Activated T-helper 2 cell treated with anti-CD3 and anti-CD28 coated beads, Interferon-gamma antibody, Interleukin-2, Interleukin-4, amounts not matched to agents 10 μg/mL and 5 μg/mL and 100 μg/mL, durations not matched to agents 14 hours and 24 hours and 36 hours (primary cell): ENCODE measurements at regions not wholly inside any gene's neighbourhood (a gene's known extent, or its start where the extent isn't known, plus 50 kb on each side); places are given as distances from the start of the nearest gene placed in this dataset.

Source experiments
- DNase-seq: peaks from one replicate; pipeline ENCODE4 v3.0.0; 2021; ENCODE audit warnings: low spot score
- H3K27ac Mint-ChIP-seq: one replicate; pipeline ENCODE4 v1.8.0; 2021; ENCODE audit warnings: mixed read lengths
- H3K27me3 Mint-ChIP-seq: one replicate; pipeline ENCODE4 v1.8.0; 2021; ENCODE audit warnings: low read depth, mixed read lengths
- H3K36me3 Mint-ChIP-seq: one replicate; pipeline ENCODE4 v1.8.0; 2021; ENCODE audit warnings: low read depth, mixed read lengths
- H3K4me1 Mint-ChIP-seq: one replicate; pipeline ENCODE4 v1.8.0; 2021; ENCODE audit warnings: low read depth, mixed read lengths
- H3K4me3 Mint-ChIP-seq: one replicate; pipeline ENCODE4 v1.8.0; 2021; ENCODE audit warnings: low read depth, mild to moderate bottlenecking, moderate library complexity, mixed read lengths
- H3K9me3 Mint-ChIP-seq: one replicate; pipeline ENCODE4 v1.8.0; 2021; ENCODE audit warnings: mixed read lengths
- intact Hi-C: fragments of 100-400 bp; cut with micrococcal nuclease; formaldehyde crosslinking; loops from one replicate; pipeline ENCODE4 v1.15.1; 2023

DNA sequence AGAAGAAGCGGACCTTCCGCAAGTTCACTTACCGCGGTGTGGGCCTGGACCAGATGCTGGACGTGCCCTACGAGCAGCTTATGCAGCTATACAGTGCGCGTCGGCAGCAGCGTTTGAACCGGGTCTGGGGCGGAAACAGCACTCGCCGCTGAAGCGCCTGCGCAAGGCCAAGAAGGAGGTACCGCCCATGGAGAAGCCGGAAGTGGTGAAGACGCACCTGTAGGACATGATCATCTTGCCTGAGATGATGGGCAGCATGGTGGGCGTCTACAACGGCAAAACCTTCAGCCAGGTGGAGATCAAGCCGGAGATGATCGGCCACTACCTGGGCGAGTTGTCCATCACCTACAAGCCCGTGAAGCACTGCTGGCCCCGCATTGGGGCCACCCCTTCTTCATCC lies 390.4 kb upstream of the MEIS2 start:
- no peak overlapping the region for H3K27ac Mint-ChIP-seq
- H3K27me3 Mint-ChIP-seq = no peaks in the 10 kb centered on the region

DNA sequence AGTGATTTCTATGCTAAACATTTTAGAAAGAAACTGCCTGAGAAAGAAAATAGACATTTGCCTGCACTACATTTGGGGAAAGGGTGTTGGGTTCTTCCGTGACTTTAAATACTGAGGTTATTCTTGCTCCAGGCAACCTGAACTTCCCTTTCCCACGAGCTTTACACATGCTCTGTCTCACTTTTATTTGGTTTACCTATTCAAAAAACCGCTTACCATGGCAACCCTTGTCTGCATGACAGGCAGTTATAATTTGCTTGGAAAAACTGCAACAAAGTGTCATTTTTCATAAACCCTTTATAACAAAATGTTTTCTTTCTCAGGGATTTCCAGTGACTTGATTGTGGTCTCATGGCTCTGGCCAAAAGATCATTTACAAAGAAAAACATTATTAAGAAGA lies 416.3 kb upstream of the MEIS2 start:
- Mint-ChIP-seq H3K4me1 (no peaks in the 10 kb centered on the region), H3K9me3 (peaks cover 38% of the 10 kb centered on the region), H3K27ac (no peak overlapping the region), H3K4me3 (no peak overlapping the region), H3K36me3 (no peaks in the 10 kb centered on the region), H3K27me3 (no peaks in the 10 kb centered on the region)
- intact Hi-C loops = no loop called here
- no peak for DNase-seq

More for the DNA sequence above, 390.4 kb upstream of the MEIS2 start:
- Mint-ChIP-seq H3K4me3 (no peak overlapping the region), H3K9me3 (peaks cover 28% of the 10 kb centered on the region), H3K4me1 (no peaks in the 10 kb centered on the region), H3K36me3 (no peaks in the 10 kb centered on the region)
- intact Hi-C loops = no loop called here
- DNase-seq = no peak

DNA sequence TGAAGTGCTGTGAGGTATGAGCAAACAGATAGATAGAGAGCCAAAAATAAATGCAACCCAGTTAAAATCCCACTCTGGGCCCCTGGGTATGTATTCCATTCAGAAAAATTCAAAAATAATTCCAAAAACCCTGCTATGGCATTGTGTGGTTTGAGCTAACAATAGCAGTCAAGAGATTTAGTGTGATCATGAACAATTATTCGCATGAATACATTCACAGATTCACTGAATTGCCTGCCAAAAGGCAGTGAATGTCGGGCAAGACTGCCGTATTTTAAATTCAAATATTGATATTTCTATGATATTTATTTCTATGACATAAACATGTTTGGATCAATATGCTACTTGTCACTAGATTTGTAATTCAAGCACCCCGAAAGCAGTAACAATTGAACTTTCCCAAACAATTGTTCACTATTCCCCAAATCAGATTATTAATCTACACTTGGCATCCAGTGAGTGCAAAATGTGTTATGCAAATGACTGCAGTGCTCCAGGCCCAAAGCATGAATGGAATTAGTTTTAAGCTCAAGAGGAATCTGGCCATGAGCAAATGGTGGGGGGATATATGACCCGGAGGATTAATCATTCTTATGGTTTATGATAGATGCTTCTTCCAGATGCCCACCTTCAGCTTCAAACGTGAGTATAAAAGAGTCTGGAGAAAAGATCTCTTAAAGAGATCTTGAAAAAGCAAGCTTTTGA lies 417.0 kb upstream of the MEIS2 start:
- no peaks in the 10 kb centered on the region for H3K4me1 Mint-ChIP-seq
- H3K9me3 Mint-ChIP-seq = peaks cover 34% of the 10 kb centered on the region
- H3K36me3 Mint-ChIP-seq = no peaks in the 10 kb centered on the region
- DNase-seq = no peak
- no peak overlapping the region for H3K4me3 Mint-ChIP-seq
- H3K27me3 Mint-ChIP-seq = no peaks in the 10 kb centered on the region
- no peak overlapping the region for H3K27ac Mint-ChIP-seq
- intact Hi-C loops = no loop called here

DNA sequence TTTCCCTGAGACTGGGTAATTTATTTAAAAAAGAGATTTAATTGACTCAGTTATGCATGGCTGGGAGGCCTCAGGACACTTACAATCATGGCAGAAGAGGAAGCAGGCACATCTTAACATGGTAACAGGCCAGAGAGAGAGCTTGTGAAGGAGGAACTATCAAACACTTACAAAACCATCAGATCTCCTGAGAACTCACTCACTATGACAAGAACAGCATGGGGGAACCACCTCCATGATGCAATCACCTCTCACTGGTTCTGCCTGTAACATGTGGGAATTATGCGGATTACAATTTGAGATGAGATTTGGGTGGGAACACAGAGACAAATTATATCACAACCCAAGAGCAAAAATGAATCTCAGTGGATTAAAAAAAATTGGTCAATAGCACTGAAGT lies 416.0 kb upstream of the TMCO5A start:
- H3K27me3 Mint-ChIP-seq = no peaks in the 10 kb centered on the region
- H3K9me3 Mint-ChIP-seq = peaks cover 27% of the 10 kb centered on the region
- H3K4me1 Mint-ChIP-seq = no peaks in the 10 kb centered on the region
- intact Hi-C loops = no loop called here
- H3K4me3 Mint-ChIP-seq = no peak overlapping the region
- H3K36me3 Mint-ChIP-seq = no peaks in the 10 kb centered on the region
- no peak for DNase-seq
- no peak overlapping the region for H3K27ac Mint-ChIP-seq

DNA sequence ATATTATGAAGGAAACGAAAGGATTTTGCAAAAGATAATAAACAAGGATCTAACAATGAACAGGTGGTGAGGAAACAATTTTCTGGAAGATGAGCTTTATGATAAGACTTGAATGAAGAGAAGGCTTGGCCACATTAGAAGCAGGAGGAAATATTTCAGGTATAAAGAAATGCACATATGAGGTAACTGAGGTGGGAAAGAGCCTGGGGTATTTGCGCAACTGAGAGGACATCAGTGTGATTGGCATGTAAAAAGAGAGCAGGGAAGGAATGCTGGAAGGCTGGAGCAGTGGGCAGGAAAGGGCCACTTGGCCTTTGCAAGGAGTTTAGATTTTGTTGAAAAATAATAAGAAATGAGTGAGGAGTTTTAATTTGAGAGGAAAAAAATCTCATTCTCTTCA lies 414.4 kb upstream of the TMCO5A start:
- Mint-ChIP-seq H3K4me3 (no peak overlapping the region), H3K27ac (no peak overlapping the region), H3K27me3 (no peaks in the 10 kb centered on the region), H3K36me3 (no peaks in the 10 kb centered on the region), H3K9me3 (peaks cover 34% of the 10 kb centered on the region), H3K4me1 (no peaks in the 10 kb centered on the region)
- DNase-seq = no peak
- intact Hi-C loops = no loop called here

DNA sequence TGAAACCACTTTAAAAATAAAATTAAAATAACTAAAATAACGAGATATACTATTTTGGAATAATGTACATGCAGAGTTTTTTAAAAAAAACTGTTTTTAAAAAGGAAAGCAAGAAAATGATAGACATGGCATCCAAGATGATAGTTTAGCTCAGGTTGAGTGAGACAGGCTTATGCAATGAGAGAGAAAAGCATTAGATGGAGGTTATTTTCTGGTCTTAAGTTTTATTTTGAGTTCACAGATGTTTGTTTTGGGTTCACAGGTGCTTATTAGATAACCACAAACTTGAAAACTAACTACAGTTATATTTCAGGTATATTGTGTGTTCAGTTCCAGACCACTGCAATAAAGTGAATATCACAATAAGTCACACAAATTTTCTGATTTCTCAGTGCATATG lies 413.6 kb upstream of the TMCO5A start:
- Mint-ChIP-seq H3K4me1 (no peaks in the 10 kb centered on the region), H3K4me3 (no peak overlapping the region), H3K36me3 (no peaks in the 10 kb centered on the region), H3K9me3 (peaks cover 37% of the 10 kb centered on the region), H3K27ac (no peak overlapping the region), H3K27me3 (no peaks in the 10 kb centered on the region)
- DNase-seq = no peak
- intact Hi-C loops = no loop called here

DNA sequence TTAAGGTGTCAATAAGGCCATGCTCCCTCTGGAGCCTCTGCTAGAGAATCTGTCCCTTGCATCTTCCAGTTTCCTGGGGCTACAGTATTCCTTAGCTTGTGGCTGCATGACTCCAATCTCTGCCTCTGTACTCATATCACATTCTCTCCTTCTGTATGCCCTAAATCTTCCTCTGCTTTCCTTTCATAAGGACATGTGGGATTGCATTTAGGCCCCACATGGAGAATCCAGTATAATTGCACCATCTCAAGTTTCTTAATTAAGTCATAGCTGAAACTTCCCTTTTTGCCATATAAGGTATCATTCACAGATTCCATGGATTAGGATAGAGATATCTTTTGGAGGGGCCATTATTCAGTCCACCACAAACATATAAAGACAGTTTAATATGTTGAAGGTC lies 409.8 kb upstream of the TMCO5A start:
- H3K4me1 Mint-ChIP-seq = no peaks in the 10 kb centered on the region
- no peak for DNase-seq
- H3K27me3 Mint-ChIP-seq = no peaks in the 10 kb centered on the region
- H3K36me3 Mint-ChIP-seq = no peaks in the 10 kb centered on the region
- H3K9me3 Mint-ChIP-seq = peaks cover 28% of the 10 kb centered on the region
- intact Hi-C loops = no loop called here
- no peak overlapping the region for H3K4me3 Mint-ChIP-seq
- no peak overlapping the region for H3K27ac Mint-ChIP-seq

DNA sequence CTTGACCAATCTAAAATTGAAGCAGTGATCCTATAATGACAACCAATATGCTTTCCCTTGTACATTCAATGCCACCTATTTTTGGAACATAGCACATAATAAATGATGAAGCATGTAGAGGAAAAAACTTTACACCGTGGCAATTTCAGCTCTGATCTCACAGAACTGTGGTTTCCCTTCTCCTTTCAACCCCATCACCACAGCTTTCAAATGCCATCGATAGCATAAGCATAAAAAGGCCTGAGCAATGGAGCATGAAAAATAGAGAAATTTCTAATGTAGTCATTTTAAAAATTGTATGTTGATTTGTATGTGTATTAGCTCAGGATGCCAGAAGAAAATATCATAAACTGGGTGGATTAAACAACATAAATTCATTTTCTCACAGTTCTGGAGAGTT lies 406.0 kb upstream of the TMCO5A start:
- H3K4me1 Mint-ChIP-seq = no peaks in the 10 kb centered on the region
- intact Hi-C loops = no loop called here
- H3K36me3 Mint-ChIP-seq = no peaks in the 10 kb centered on the region
- no peak overlapping the region for H3K27ac Mint-ChIP-seq
- no peak overlapping the region for H3K4me3 Mint-ChIP-seq
- DNase-seq = no peak
- H3K27me3 Mint-ChIP-seq = no peaks in the 10 kb centered on the region
- peaks cover 32% of the 10 kb centered on the region for H3K9me3 Mint-ChIP-seq

DNA sequence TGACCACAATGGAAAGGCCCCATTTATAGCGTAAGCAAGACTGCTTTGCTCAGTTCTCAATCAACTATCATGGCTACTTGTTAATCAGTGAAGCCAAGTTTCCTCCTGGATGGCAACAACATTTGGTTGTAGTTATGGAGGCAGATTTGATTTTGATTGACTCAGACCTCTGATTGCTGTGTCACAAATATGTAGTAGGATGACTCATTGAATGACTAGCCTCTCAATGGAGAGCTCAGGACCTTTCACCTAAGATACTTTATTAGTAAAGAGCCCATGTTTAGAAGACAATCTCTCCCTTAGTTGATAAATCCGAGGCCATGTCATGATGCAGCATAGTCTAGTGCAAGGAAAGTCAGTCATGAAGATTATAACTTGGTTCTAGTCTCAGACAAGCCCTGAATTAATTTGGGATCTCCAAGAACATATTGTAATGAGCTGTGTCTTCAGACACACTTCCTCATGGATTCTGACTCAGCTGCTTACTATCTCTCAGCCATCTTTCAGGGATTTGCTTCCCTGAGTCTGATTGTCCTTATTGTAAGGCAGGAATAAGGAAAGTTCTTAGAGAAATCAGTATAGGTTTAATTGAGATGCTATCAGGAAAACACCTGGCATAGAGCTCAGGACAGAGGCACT lies 397.4 kb upstream of the TMCO5A start:
- Mint-ChIP-seq H3K9me3 (peaks cover 35% of the 10 kb centered on the region), H3K4me1 (no peaks in the 10 kb centered on the region), H3K27me3 (no peaks in the 10 kb centered on the region), H3K27ac (no peak overlapping the region), H3K36me3 (no peaks in the 10 kb centered on the region), H3K4me3 (no peak overlapping the region)
- no peak for DNase-seq
- intact Hi-C loops = no loop called here

DNA sequence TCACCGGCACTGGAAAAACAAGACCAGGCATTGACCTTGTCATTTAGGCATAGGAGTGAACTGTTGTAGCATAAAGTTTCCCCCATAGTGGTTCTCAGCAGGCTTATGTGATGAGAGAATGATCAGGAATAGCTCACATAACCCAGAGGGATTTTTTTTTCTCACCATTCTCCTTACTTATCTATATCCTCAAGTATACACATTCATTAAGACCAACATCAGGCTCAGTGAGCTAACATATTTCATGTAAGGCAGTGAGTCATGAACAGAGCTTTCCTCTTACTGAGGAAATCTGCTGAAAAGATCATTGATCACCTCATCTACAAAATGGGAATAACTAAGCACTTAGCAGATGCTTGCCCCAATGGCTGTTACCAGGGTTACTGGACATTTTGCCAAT lies 396.6 kb upstream of the TMCO5A start:
- intact Hi-C loops = no loop called here
- Mint-ChIP-seq H3K4me1 (no peaks in the 10 kb centered on the region), H3K27ac (no peak overlapping the region), H3K9me3 (peaks cover 37% of the 10 kb centered on the region), H3K36me3 (no peaks in the 10 kb centered on the region), H3K27me3 (no peaks in the 10 kb centered on the region), H3K4me3 (no peak overlapping the region)
- no peak for DNase-seq

DNA sequence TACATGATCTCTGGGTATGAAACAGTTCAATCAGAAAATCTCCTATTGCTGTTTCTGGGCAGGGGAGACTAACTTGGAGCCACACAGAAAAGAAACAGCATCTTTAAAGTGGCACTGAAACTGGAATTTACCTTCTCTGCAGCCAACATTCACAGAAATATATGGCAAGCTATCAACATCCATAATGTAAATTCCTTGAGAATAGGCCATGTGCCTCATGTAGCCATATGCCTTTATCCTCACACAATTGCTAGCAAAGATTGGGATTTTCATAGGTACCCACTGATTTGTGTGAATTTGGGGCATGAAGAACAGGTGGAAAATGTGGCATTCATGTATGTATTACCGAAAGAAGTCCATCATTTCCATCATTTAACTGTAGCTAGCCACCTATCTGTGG lies 386.3 kb upstream of the TMCO5A start:
- Mint-ChIP-seq H3K27ac (no peak overlapping the region), H3K4me1 (no peaks in the 10 kb centered on the region), H3K36me3 (no peaks in the 10 kb centered on the region), H3K4me3 (no peak overlapping the region), H3K9me3 (peaks cover 8% of the 10 kb centered on the region), H3K27me3 (no peaks in the 10 kb centered on the region)
- DNase-seq = no peak
- intact Hi-C loops = no loop called here

DNA sequence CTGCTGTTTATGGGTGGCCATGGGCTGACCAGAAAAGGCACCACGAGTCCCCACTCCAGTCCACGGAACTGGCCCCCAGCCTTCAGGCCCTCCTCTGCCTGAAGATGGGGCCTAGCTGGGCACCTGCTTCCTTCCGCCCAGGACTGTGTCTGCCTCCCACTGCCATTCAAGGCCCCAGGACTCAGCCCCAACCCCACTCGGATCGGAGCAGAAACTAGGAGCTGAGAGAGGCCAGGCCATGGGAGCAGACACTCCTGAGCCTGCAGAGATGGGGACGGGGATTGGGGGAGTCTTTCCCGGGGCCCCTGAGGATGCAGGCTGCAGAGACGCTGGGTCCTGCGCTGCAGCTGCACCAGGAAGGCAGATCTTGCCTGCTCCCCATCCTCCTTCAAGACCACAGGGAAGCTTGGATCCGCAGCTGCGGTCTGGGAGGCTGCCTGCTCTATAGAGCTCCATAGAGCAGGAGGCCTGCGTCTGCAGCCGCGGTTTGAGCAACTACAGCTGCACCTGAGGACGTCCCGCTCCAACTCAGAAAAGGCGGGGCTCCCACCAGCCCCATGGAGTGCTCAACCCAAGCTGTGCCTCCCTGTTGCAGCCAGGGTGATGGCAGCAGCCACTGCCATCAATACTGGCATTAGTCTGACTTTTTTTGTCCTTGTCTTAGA lies 383.9 kb upstream of the TMCO5A start:
- Mint-ChIP-seq H3K9me3 (peaks cover 20% of the 10 kb centered on the region), H3K27ac (no peak overlapping the region), H3K36me3 (no peaks in the 10 kb centered on the region), H3K4me1 (no peaks in the 10 kb centered on the region), H3K27me3 (no peaks in the 10 kb centered on the region), H3K4me3 (no peak overlapping the region)
- DNase-seq = no peak
- intact Hi-C loops = no loop called here

DNA sequence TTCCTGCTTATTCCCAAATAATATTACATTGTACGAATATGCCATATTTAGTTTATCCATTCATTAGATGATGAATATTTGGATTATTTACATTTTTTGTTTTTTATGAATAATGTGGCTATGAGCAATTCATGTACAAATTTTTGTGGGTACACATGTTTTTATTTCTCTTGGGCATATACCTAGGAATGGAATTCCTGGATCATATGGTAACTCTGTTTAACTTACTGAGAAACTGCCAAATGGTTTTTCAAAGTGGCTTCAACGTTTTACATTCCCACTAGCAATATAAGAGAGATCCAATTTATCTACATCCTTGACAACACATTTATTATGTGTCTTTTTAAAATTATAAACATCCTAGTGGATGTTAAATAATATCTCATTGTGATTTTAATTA lies 362.0 kb upstream of the TMCO5A start:
- no peaks in the 10 kb centered on the region for H3K4me1 Mint-ChIP-seq
- no peak overlapping the region for H3K27ac Mint-ChIP-seq
- intact Hi-C loops = no loop called here
- H3K27me3 Mint-ChIP-seq = no peaks in the 10 kb centered on the region
- no peak for DNase-seq
- no peaks in the 10 kb centered on the region for H3K36me3 Mint-ChIP-seq
- peaks cover 8% of the 10 kb centered on the region for H3K9me3 Mint-ChIP-seq
- H3K4me3 Mint-ChIP-seq = no peak overlapping the region
